GM18508 (cell line): ENCODE measurements at regions not wholly inside any gene's neighbourhood (a gene's known extent, or its start where the extent isn't known, plus 50 kb on each side); places are given as distances from the start of the nearest gene placed in this dataset.
"Not testable (repeated sequence)": the region's sequence is repeated elsewhere in the genome, so short reads cannot be mapped to it uniquely, and the experiment has no call there.

Experiments used
- ATAC-seq: cut with Tn5 transposase; IDR thresholded peaks from one replicate; pipeline ENCODE4 v1.9.1; 2021; ENCODE audit warnings: moderate number of reproducible peaks; ENCODE audit not compliant: insufficient read depth, unreplicated experiment

- ATAC-seq: no peak
These were observed 177.3 kb downstream of the KLF13 start for GRCh38 chr15:31503758-31504461.

- no peak for ATAC-seq
These were observed 177.8 kb downstream of the KLF13 start for GRCh38 chr15:31504462-31504839.

GRCh38 chr15:31507573-31507972, 180.9 kb downstream of the KLF13 start:
- not testable (repeated sequence) for ATAC-seq

- ATAC-seq: no peak
These were observed 182.0 kb downstream of the KLF13 start for GRCh38 chr15:31508656-31509055.

GRCh38 chr15:31510057-31510456, 183.4 kb downstream of the KLF13 start:
- ATAC-seq: no peak

GRCh38 chr15:31511707-31512310, 185.2 kb downstream of the KLF13 start:
- no peak for ATAC-seq

- ATAC-seq: no peak
These were observed 186.5 kb downstream of the KLF13 start for GRCh38 chr15:31513178-31513577.

GRCh38 chr15:31516440-31516839, 189.8 kb downstream of the KLF13 start:
- ATAC-seq: no peak

GRCh38 chr15:31516874-31517273, 190.2 kb downstream of the KLF13 start:
- no peak for ATAC-seq

GRCh38 chr15:31517711-31518110, 191.1 kb downstream of the KLF13 start:
- no peak for ATAC-seq

- no peak for ATAC-seq
These were observed 195.4 kb downstream of the KLF13 start for GRCh38 chr15:31522028-31522427.

- ATAC-seq: no peak
These were observed 196.5 kb downstream of the KLF13 start for GRCh38 chr15:31523027-31523654.

GRCh38 chr15:31523655-31524049, 197.0 kb downstream of the KLF13 start:
- no peak for ATAC-seq

GRCh38 chr15:31525185-31525695, 198.6 kb downstream of the KLF13 start:
- ATAC-seq: no peak

- ATAC-seq: no peak
These were observed 199.5 kb downstream of the KLF13 start for GRCh38 chr15:31525988-31526665.

- no peak for ATAC-seq
These were observed 200.5 kb downstream of the KLF13 start for GRCh38 chr15:31526916-31527690.

- ATAC-seq: no peak
These were observed 202.2 kb downstream of the KLF13 start for GRCh38 chr15:31528846-31529245.

GRCh38 chr15:31537770-31538592, 211.3 kb downstream of the KLF13 start:
- no peak for ATAC-seq

- ATAC-seq: no peak
These were observed 214.0 kb downstream of the KLF13 start for GRCh38 chr15:31540633-31541032.
